ENCODE measurements at regions not wholly inside any gene's neighbourhood (a gene's known extent, or its start where the extent isn't known, plus 50 kb on each side); places are given as distances from the start of the nearest gene placed in this dataset.

DNA sequence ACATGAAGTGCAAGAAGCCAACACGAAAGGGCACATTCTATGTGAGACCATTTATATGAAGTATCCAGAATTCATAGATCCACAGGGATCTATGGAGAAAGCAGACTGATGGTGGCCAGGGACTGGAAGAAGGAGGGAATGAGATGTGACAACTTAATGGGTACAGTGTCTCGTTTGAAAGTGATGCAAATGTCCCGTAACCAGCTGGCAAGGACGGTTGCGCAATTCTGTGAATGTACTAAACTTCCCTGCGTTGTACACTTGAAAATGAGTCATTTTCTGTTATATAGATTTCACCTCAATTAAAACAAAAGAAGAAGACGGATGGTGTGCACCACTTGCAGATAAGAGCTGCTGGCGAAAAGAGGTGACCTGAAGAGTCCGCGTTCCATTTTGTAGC is 861.1 kb downstream of the TYW1 start:
- H3K9ac ChIP-seq (ENCODE audit: low read depth, low read length), result no peak overlapping the region
- no peak overlapping the region for H2AFZ ChIP-seq (ENCODE audit: low read depth, low read length)
- no peak overlapping the region for H3K27ac ChIP-seq (ENCODE audit: low read length)
- H3K36me3 ChIP-seq (ENCODE audit: insufficient read depth, low read length), result no peaks in the 10 kb centered on the region
- TF ChIP-seq, protein P1, sequence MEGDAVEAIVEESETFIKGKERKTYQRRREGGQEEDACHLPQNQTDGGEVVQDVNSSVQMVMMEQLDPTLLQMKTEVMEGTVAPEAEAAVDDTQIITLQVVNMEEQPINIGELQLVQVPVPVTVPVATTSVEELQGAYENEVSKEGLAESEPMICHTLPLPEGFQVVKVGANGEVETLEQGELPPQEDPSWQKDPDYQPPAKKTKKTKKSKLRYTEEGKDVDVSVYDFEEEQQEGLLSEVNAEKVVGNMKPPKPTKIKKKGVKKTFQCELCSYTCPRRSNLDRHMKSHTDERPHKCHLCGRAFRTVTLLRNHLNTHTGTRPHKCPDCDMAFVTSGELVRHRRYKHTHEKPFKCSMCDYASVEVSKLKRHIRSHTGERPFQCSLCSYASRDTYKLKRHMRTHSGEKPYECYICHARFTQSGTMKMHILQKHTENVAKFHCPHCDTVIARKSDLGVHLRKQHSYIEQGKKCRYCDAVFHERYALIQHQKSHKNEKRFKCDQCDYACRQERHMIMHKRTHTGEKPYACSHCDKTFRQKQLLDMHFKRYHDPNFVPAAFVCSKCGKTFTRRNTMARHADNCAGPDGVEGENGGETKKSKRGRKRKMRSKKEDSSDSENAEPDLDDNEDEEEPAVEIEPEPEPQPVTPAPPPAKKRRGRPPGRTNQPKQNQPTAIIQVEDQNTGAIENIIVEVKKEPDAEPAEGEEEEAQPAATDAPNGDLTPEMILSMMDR (IDR thresholded peaks at IDR 0.05; ENCODE audit: borderline replicate concordance, extremely low read depth, low read length, poor library complexity, severe bottlenecking), result no peak
- no peak for TF ChIP-seq EZH2 (IDR thresholded peaks at IDR 0.05; ENCODE audit: borderline replicate concordance, low read depth, low read length, severe bottlenecking)
- H3K9me3 ChIP-seq (ENCODE audit: insufficient read depth, low read length, severe bottlenecking), result peaks cover 16% of the 10 kb centered on the region
- H3K4me3 ChIP-seq (ENCODE audit: low read depth in 1 of 2, low read length in 2 of 2), result no peak overlapping the region
- no peaks in the 10 kb centered on the region for H4K20me1 ChIP-seq (ENCODE audit: insufficient read depth, low read length)
- H3K4me2 ChIP-seq (ENCODE audit: insufficient read depth, low read length), result no peak overlapping the region
- H3K27me3 ChIP-seq (ENCODE audit: insufficient read depth, low read length, poor library complexity), result no peaks in the 10 kb centered on the region
- DNase-seq (no peak), ATAC-seq (ENCODE audit: insufficient read depth, low read depth) (no peak)
- H3K4me1 ChIP-seq (ENCODE audit: insufficient read depth, low read length), result no peaks in the 10 kb centered on the region
- H3K79me2 ChIP-seq (ENCODE audit: insufficient read depth, low read length), result no peaks in the 10 kb centered on the region

DNA sequence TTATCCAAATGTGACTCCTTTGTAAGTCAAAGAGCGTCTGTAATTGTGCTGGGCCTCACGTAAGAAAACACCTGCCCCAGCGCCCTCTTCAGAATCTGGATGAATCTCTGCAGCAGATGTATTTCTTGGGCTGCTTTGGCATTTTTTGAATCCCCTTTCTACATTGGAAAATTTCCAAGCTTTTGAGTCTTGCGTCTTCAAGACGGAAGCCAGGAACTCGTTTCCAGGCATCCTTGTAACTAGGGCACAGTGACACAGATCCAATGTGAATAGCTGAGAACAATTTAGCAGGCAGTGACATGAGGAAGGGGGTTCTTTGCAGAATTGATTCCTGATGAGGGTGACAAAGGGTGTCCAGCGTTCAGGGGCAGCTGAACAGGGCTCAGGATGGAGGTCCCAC is 862.3 kb downstream of the TYW1 start:
- no peak for ATAC-seq (ENCODE audit: insufficient read depth, low read depth)
- no peak overlapping the region for H3K9ac ChIP-seq (ENCODE audit: low read depth, low read length)

DNA sequence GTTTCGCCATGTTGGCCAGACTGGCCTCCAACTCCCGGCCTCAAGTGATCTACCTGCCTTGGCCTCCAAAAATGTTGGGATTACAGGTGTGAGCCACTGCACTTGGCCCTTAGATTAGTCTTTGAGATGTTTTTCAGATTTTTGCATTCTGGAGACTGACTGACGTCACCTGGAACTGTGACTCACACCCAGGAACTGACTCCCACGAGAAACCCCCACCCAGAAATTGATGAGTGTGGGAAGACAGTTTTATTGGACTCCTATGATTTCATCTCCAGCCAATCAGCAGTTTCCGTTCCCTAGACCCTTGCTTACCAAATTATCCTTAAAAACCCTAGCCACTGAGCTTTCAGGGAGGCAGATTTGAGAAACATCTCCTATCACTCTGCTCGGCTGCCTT is 867.3 kb downstream of the TYW1 start:
- H3K9ac ChIP-seq (ENCODE audit: low read depth, low read length), result no peak overlapping the region
- H4K20me1 ChIP-seq (ENCODE audit: insufficient read depth, low read length), result no peaks in the 10 kb centered on the region
- H3K9me3 ChIP-seq (ENCODE audit: insufficient read depth, low read length, severe bottlenecking), result peaks cover 20% of the 10 kb centered on the region
- H3K36me3 ChIP-seq (ENCODE audit: insufficient read depth, low read length), result no peaks in the 10 kb centered on the region
- H3K4me3 ChIP-seq (ENCODE audit: low read depth in 1 of 2, low read length in 2 of 2), result no peak overlapping the region
- no peaks in the 10 kb centered on the region for H3K79me2 ChIP-seq (ENCODE audit: insufficient read depth, low read length)
- H3K27ac ChIP-seq (ENCODE audit: low read length), result no peak overlapping the region
- H3K4me1 ChIP-seq (ENCODE audit: insufficient read depth, low read length), result no peaks in the 10 kb centered on the region
- TF ChIP-seq, protein P1 (IDR thresholded peaks at IDR 0.05; ENCODE audit: borderline replicate concordance, extremely low read depth, low read length, poor library complexity, severe bottlenecking), result no peak
- no peak for TF ChIP-seq EZH2 (IDR thresholded peaks at IDR 0.05; ENCODE audit: borderline replicate concordance, low read depth, low read length, severe bottlenecking)
- H2AFZ ChIP-seq (ENCODE audit: low read depth, low read length), result no peak overlapping the region
- H3K27me3 ChIP-seq (ENCODE audit: insufficient read depth, low read length, poor library complexity), result no peaks in the 10 kb centered on the region
- DNase-seq, result no peak
- no peak for ATAC-seq (ENCODE audit: insufficient read depth, low read depth)
- no peak overlapping the region for H3K4me2 ChIP-seq (ENCODE audit: insufficient read depth, low read length)

More for the DNA sequence above, 862.3 kb downstream of the TYW1 start:
- Histone ChIP-seq H3K4me3 (ENCODE audit: low read depth in 1 of 2, low read length in 2 of 2) (no peak overlapping the region), H3K79me2 (ENCODE audit: insufficient read depth, low read length) (no peaks in the 10 kb centered on the region), H3K27me3 (ENCODE audit: insufficient read depth, low read length, poor library complexity) (no peaks in the 10 kb centered on the region), H2AFZ (ENCODE audit: low read depth, low read length) (no peak overlapping the region), H3K4me2 (ENCODE audit: insufficient read depth, low read length) (no peak overlapping the region), H3K27ac (ENCODE audit: low read length) (no peak overlapping the region), H4K20me1 (ENCODE audit: insufficient read depth, low read length) (no peaks in the 10 kb centered on the region), H3K36me3 (ENCODE audit: insufficient read depth, low read length) (no peaks in the 10 kb centered on the region), H3K4me1 (ENCODE audit: insufficient read depth, low read length) (no peaks in the 10 kb centered on the region), H3K9me3 (ENCODE audit: insufficient read depth, low read length, severe bottlenecking) (peaks cover 20% of the 10 kb centered on the region)
- TF ChIP-seq, protein P1 (IDR thresholded peaks at IDR 0.05; ENCODE audit: borderline replicate concordance, extremely low read depth, low read length, poor library complexity, severe bottlenecking), result no peak
- no peak for TF ChIP-seq EZH2 (IDR thresholded peaks at IDR 0.05; ENCODE audit: borderline replicate concordance, low read depth, low read length, severe bottlenecking)
- no peak for DNase-seq

DNA sequence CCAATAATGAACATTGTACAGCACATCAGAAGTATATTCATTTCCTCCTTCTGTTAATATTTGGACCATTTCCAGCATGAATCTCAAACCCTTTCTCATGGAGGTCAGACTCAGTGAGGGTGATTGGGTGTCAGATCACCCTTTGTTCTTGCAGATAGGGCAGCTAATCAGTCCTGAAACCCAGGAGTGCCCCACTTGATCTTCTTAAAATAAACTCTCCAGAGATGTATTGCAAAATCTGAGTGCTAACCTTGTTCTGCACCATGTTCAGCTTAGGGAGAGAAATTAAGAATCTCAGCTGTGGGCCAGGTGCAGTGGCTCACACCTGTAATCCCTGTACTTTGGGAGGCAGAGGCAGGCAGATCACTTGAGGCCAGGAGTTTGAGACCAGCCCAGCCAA is 869.4 kb downstream of the TYW1 start:
- TF ChIP-seq, protein P1 (IDR thresholded peaks at IDR 0.05; ENCODE audit: borderline replicate concordance, extremely low read depth, low read length, poor library complexity, severe bottlenecking), result no peak
- no peak for TF ChIP-seq EZH2 (IDR thresholded peaks at IDR 0.05; ENCODE audit: borderline replicate concordance, low read depth, low read length, severe bottlenecking)
- peaks cover 14% of the 10 kb centered on the region for H3K9me3 ChIP-seq (ENCODE audit: insufficient read depth, low read length, severe bottlenecking)
- H2AFZ ChIP-seq (ENCODE audit: low read depth, low read length), result no peak overlapping the region

More for the DNA sequence above, 869.4 kb downstream of the TYW1 start:
- H3K9ac ChIP-seq (ENCODE audit: low read depth, low read length), result no peak overlapping the region
- H3K79me2 ChIP-seq (ENCODE audit: insufficient read depth, low read length), result no peaks in the 10 kb centered on the region
- no peak for ATAC-seq (ENCODE audit: insufficient read depth, low read depth)
- H3K4me2 ChIP-seq (ENCODE audit: insufficient read depth, low read length), result no peak overlapping the region
- H4K20me1 ChIP-seq (ENCODE audit: insufficient read depth, low read length), result no peaks in the 10 kb centered on the region
- no peak overlapping the region for H3K27ac ChIP-seq (ENCODE audit: low read length)
- H3K4me1 ChIP-seq (ENCODE audit: insufficient read depth, low read length), result no peaks in the 10 kb centered on the region
- no peaks in the 10 kb centered on the region for H3K27me3 ChIP-seq (ENCODE audit: insufficient read depth, low read length, poor library complexity)
- no peaks in the 10 kb centered on the region for H3K36me3 ChIP-seq (ENCODE audit: insufficient read depth, low read length)
- DNase-seq, result no peak
- H3K4me3 ChIP-seq (ENCODE audit: low read depth in 1 of 2, low read length in 2 of 2), result no peak overlapping the region

Data from DND-41 (cell line).